Activated CD4-positive, alpha-beta T cell treated with anti-CD3 and anti-CD28 coated beads, Interleukin-2, amount 10 ng/mL, durations not matched to agents 24 days and 14 days (primary cell): ENCODE measurements at regions not wholly inside any gene's neighbourhood (a gene's known extent, or its start where the extent isn't known, plus 50 kb on each side); places are given as distances from the start of the nearest gene placed in this dataset.

Experiments
- DNase-seq: peaks from one replicate; pipeline ENCODE4 v3.0.0; 2022
- H3K27ac Mint-ChIP-seq: one replicate; pipeline ENCODE4 v1.8.0; 2022; ENCODE audit warnings: mild to moderate bottlenecking, mixed read lengths
- H3K27me3 Mint-ChIP-seq: one replicate; pipeline ENCODE4 v1.8.0; 2022; ENCODE audit warnings: mixed read lengths
- H3K36me3 Mint-ChIP-seq: one replicate; pipeline ENCODE4 v1.8.0; 2022; ENCODE audit warnings: low read depth, mild to moderate bottlenecking, mixed read lengths
- H3K4me1 Mint-ChIP-seq: one replicate; pipeline ENCODE4 v1.8.0; 2021; ENCODE audit warnings: mixed read lengths
- H3K4me3 Mint-ChIP-seq: one replicate; pipeline ENCODE4 v1.8.0; 2022; ENCODE audit warnings: mild to moderate bottlenecking, moderate library complexity, mixed read lengths
- H3K9me3 Mint-ChIP-seq: one replicate; pipeline ENCODE4 v1.8.0; 2021; ENCODE audit warnings: mixed read lengths
- intact Hi-C: fragments of 100-400 bp; cut with micrococcal nuclease; formaldehyde crosslinking; loops from one replicate; pipeline ENCODE4 v1.15.1; 2023

DNA sequence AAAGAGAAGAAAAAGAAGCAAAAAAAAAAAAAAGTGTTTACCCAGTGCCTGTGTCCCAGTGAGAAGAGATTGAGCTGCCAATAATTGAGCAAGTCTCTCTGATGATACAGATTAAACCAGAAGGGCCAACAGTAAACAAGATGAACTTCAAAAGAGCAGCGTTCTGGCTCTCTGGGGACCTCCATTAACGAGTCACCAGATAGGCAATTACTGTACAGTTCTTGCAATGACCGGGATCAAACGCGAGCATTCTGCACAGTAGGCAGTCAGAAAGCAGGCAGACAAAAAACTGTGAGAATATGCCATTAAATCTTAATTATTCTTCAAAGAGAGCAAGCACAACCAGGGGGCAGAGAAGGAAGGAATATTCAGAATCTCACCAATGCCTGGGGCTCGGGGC is 626.1 kb downstream of the TMEM114 start:
- H3K4me1 Mint-ChIP-seq: no peaks in the 10 kb centered on the region
- no peak overlapping the region for H3K27ac Mint-ChIP-seq
- peaks cover 9% of the 10 kb centered on the region for H3K9me3 Mint-ChIP-seq
- H3K27me3 Mint-ChIP-seq: no peaks in the 10 kb centered on the region
- no peaks in the 10 kb centered on the region for H3K36me3 Mint-ChIP-seq
- H3K4me3 Mint-ChIP-seq: no peak overlapping the region
- intact Hi-C loops: no loop called here
- DNase-seq: no peak

DNA sequence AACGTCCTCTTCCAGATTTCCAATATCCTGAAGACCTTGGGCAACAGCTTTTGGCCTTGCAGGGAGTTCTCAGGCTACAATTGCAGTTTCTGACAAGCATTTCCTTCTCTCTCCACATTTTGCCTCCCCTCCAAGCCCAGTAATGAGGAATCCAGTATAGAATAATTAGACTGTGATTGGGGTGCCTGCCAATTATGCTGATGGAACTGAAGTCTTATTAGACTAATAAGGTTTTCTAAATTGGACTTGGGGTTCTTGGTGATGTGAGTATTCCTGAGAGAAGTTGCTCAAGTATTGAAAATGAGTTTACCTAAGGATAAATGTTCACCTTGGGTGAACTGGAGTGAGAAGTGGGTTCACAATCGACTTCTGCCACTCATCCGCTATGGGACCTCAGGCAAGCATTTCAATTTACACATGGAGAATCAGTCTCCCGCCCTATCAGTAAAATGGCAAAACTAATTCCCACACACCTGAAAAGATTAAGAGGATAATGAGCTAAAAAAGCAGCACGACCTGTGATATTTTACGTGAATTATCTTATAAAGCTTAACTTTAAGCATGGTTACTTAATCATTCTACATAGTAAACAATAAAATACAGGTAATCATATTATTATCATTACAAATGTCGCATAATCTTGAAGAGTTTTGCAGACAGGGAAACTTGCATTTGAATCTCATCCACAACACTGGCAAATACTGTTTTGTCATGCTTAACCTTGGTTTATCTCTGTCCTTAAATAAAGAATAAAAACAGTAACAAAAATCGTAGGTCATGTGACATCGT is 628.0 kb downstream of the TMEM114 start:
- H3K36me3 Mint-ChIP-seq: no peaks in the 10 kb centered on the region
- H3K27me3 Mint-ChIP-seq: no peaks in the 10 kb centered on the region
- intact Hi-C loops: no loop called here
- H3K4me3 Mint-ChIP-seq: no peak overlapping the region
- DNase-seq: no peak
- H3K27ac Mint-ChIP-seq: no peak overlapping the region
- no peaks in the 10 kb centered on the region for H3K4me1 Mint-ChIP-seq
- H3K9me3 Mint-ChIP-seq: peaks cover 13% of the 10 kb centered on the region

DNA sequence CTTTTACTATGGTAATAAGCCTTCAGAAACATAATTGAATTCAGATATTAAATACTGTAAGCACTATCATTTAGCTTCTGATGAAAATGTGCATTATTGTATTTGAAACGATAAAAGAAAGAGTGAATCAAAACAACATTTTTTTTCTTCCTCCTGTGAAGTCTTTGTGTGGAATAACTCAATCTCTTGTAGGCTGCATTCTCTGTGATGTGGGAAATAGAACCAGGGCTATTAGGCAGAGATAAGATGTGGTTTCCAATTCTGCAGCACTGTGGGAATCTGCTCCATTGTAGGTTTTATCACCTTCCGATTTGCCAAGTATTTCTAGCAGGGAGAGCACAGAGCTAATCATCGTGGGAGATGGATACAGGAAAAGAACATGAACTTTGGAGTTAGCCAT is 624.5 kb downstream of the RBFOX1 start:
- no peak for DNase-seq
- Mint-ChIP-seq H3K27me3 (no peaks in the 10 kb centered on the region), H3K9me3 (peaks cover 14% of the 10 kb centered on the region), H3K4me1 (no peaks in the 10 kb centered on the region), H3K27ac (no peak overlapping the region), H3K4me3 (no peak overlapping the region), H3K36me3 (no peaks in the 10 kb centered on the region)
- intact Hi-C loops: no loop called here

DNA sequence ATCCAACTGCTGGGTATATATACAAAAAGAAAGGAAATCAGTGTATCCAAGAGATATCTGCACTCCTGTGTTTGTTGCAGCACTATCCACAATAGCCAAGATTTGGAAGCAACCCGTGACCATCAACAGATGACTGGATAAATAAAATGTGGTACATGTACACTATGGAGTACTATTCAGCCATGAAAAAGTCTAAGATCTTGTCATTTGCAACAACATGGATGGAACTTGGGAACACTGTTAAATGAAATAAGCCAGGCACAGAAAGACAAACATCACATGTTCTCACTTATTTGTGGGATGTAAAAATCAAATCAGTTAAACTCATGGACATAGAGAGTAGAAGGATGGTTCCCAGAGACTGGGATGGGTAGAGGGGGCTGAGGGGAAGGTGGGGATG is 620.7 kb downstream of the RBFOX1 start:
- Mint-ChIP-seq H3K4me3 (no peak overlapping the region), H3K27me3 (no peaks in the 10 kb centered on the region), H3K4me1 (no peaks in the 10 kb centered on the region), H3K27ac (no peak overlapping the region), H3K36me3 (no peaks in the 10 kb centered on the region), H3K9me3 (peaks cover 6% of the 10 kb centered on the region)
- no peak for DNase-seq
- intact Hi-C loops: no loop called here

DNA sequence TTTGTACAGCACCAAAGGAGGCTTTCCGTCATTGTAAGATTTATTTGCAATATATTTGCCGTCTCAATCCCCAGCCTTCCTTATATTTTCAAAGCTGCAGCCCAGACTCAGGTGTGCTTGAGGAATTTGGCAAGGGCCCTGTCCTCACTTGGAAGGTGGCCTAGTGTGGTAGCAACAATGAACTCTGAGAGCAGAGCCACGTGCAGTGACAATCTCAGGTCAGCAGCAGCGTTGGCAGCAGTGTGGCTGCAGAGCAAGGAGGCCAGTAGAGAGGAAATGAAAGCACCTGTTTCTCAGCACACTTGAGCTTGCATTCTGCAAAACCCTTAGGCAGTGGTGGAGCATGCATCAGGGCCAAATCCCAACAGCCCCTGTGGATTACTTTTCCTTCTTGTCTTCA is 613.5 kb downstream of the RBFOX1 start:
- Mint-ChIP-seq H3K9me3 (peaks cover 16% of the 10 kb centered on the region), H3K27ac (no peak overlapping the region), H3K4me3 (no peak overlapping the region), H3K36me3 (no peaks in the 10 kb centered on the region), H3K27me3 (no peaks in the 10 kb centered on the region), H3K4me1 (no peaks in the 10 kb centered on the region)
- no peak for DNase-seq
- intact Hi-C loops: no loop called here

DNA sequence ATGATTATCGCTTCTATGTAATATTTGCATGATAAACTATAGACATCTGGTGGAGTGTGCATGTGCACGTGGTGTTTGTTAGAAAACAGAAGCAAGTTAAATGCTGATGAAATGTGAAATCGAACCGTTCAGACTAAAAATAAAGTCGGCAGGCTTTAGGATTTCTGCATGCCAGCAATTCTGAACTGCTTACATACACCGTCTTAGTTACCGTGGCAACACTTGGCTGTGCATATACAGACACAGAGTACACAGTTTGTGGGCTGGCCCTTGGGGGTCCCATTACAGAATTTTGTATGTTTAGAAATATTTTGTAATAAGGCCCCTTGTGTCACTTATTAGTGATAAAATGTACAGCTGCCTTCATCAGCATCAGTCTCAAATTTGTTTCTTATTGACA is 605.5 kb downstream of the RBFOX1 start:
- Mint-ChIP-seq H3K4me3 (no peak overlapping the region), H3K4me1 (no peaks in the 10 kb centered on the region), H3K27ac (no peak overlapping the region), H3K27me3 (no peaks in the 10 kb centered on the region), H3K36me3 (no peaks in the 10 kb centered on the region), H3K9me3 (peaks cover 8% of the 10 kb centered on the region)
- DNase-seq: no peak
- intact Hi-C loops: no loop called here

DNA sequence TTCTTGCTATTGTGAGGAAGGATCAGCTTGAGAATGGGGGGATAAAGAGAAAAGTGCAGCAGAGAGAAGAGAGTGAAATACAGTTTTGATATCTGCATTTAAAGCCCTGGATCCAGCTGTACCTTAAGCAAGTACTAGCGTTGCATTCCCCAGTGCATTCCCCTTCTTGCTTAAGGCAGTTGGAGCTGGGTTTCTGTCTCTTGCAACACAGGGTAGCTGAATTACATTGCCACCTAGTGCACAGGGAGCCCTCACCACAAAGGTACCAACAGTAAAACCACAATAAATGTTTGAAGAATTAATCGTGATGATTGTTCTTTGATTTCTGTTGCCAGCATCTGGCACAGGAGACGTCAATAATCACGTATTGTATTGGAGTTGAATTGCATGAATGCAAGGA is 588.7 kb downstream of the RBFOX1 start:
- no peak overlapping the region for H3K4me3 Mint-ChIP-seq
- H3K9me3 Mint-ChIP-seq: no peaks in the 10 kb centered on the region
- intact Hi-C loops: no loop called here
- H3K4me1 Mint-ChIP-seq: no peaks in the 10 kb centered on the region
- DNase-seq: no peak
- no peaks in the 10 kb centered on the region for H3K27me3 Mint-ChIP-seq
- no peak overlapping the region for H3K27ac Mint-ChIP-seq
- no peaks in the 10 kb centered on the region for H3K36me3 Mint-ChIP-seq

DNA sequence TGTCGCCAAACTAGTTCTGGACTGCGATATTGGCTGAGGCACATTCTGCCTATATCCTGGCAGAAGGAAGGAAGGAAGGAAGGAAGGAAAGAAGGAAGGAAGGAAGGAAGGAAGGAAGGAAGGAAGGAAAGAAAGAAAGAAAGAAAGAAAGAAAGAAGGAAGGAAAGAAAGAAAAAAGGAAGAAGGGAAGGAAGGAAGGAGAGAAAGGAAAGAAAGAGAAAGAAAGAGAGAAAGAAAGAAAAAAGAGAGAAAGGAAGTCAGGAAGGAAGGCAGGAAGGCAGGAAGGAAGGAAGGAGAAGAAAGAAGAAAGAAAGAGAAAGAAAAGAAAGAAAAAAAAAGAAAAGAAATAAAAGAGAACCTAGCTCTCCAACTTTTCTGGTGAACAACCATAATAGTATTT is 587.1 kb downstream of the RBFOX1 start:
- Mint-ChIP-seq H3K27me3 (no peaks in the 10 kb centered on the region), H3K9me3 (peaks cover 9% of the 10 kb centered on the region), H3K36me3 (no peaks in the 10 kb centered on the region), H3K27ac (no peak overlapping the region), H3K4me1 (no peaks in the 10 kb centered on the region), H3K4me3 (no peak overlapping the region)
- no peak for DNase-seq
- intact Hi-C loops: no loop called here

DNA sequence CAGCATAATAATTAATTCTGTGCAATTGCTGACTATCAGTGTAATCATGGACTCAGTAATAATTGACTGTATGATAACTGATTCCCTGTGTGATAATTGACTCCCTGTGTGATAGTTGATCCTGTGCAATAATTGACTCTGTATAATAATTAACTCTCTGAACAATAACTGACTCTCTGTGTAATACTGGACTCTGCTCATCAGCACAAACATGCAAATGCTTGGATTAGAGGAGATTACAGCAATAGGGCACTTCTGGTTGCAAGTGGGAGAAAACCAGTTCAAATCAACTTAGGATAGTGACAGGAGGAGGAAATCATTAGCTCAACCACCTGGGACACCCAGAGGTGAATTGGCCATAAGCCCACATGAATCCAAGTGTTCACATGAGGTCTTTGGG is 582.1 kb downstream of the RBFOX1 start:
- Mint-ChIP-seq H3K9me3 (peaks cover 18% of the 10 kb centered on the region), H3K27ac (no peak overlapping the region), H3K27me3 (no peaks in the 10 kb centered on the region), H3K4me1 (no peaks in the 10 kb centered on the region), H3K4me3 (no peak overlapping the region), H3K36me3 (no peaks in the 10 kb centered on the region)
- intact Hi-C loops: no loop called here
- DNase-seq: no peak

DNA sequence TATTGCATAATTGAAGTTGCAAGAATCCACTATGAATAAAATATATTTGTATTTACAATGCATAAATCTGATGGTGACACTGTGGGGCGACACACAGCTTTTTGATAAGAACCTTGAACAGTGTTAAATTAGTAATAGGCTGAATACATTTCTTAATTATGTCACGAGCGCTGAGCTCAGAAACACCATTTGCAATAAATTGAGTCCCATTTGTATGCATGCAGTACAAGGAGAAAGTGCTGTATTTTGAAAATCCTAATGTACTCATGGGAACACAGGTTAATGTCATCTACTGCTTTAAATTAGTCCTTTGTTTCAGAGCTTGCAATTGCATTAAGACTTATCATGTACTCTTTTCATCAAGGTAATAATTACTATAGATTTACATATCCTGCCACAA is 579.5 kb downstream of the RBFOX1 start:
- Mint-ChIP-seq H3K9me3 (peaks cover 21% of the 10 kb centered on the region), H3K27ac (no peak overlapping the region), H3K36me3 (no peaks in the 10 kb centered on the region), H3K4me1 (no peaks in the 10 kb centered on the region), H3K4me3 (no peak overlapping the region), H3K27me3 (no peaks in the 10 kb centered on the region)
- no peak for DNase-seq
- intact Hi-C loops: no loop called here

DNA sequence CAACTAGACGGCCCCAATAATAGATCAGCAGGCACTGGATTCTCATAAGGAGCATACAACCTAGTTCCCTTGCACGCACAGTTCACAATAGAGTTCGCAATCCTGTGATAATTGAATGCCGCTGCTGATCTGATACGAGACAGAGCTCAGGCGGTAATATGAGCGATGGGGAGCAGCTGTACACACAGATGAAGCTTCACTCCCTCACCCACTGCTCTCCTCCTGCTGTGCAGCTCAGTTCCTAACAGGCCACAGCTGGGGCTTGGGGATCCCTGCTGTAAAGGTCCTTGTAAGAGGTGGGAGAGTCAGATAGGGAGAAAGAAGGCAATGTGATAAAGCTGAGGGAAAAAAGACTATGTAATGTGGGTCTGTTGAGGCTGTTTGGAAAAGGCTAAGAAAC is 577.5 kb downstream of the RBFOX1 start:
- Mint-ChIP-seq H3K27ac (no peak overlapping the region), H3K27me3 (no peaks in the 10 kb centered on the region), H3K4me3 (no peak overlapping the region), H3K9me3 (peaks cover 21% of the 10 kb centered on the region), H3K36me3 (no peaks in the 10 kb centered on the region), H3K4me1 (no peaks in the 10 kb centered on the region)
- no peak for DNase-seq
- intact Hi-C loops: no loop called here

DNA sequence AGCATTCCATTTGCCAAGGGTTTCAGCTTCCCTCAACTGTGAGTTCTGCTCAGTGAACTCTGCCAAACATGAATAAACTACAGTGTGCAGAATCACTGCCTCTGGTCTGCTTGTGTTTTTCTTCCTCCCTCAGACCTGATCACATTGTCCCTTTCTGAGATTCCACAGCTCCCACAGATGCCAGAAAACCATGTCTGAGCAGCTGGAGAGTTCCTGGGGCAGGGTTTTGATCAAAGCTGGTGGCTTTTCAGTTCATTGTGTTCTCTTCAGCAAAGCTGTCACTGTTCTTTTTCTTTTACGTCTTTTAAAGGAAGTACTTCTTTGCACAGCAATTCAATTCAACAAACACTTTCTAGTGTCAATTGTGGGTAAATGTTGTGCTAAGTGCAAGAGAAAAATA is 555.8 kb downstream of the RBFOX1 start:
- H3K36me3 Mint-ChIP-seq: no peaks in the 10 kb centered on the region
- no peak overlapping the region for H3K27ac Mint-ChIP-seq
- no peaks in the 10 kb centered on the region for H3K4me1 Mint-ChIP-seq
- intact Hi-C loops: no loop called here
- no peak overlapping the region for H3K4me3 Mint-ChIP-seq
- no peaks in the 10 kb centered on the region for H3K27me3 Mint-ChIP-seq
- DNase-seq: no peak
- H3K9me3 Mint-ChIP-seq: peaks cover 18% of the 10 kb centered on the region

DNA sequence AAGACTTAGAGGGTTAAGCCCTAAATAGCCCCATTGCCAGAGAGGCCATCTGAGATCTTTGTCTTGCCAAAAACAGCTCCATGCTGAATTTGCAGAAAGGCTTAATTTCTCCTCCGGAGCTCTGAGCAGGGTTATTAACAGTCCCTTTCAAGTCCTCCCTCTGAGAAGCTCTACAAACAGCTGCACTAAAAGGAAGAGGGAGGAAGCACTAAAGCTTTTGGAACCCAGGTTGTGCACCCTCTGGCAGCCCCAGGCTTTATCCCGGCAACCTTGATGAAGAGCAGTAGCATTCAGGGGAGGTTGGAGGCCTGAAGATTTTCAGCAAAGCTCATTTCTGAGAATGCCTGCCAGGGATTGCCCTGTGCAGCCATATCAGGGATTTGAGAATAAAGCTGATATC is 554.7 kb downstream of the RBFOX1 start:
- DNase-seq: no peak
- Mint-ChIP-seq H3K36me3 (no peaks in the 10 kb centered on the region), H3K27ac (no peak overlapping the region), H3K9me3 (peaks cover 14% of the 10 kb centered on the region), H3K4me3 (no peak overlapping the region), H3K27me3 (no peaks in the 10 kb centered on the region), H3K4me1 (no peaks in the 10 kb centered on the region)
- intact Hi-C loops: no loop called here

DNA sequence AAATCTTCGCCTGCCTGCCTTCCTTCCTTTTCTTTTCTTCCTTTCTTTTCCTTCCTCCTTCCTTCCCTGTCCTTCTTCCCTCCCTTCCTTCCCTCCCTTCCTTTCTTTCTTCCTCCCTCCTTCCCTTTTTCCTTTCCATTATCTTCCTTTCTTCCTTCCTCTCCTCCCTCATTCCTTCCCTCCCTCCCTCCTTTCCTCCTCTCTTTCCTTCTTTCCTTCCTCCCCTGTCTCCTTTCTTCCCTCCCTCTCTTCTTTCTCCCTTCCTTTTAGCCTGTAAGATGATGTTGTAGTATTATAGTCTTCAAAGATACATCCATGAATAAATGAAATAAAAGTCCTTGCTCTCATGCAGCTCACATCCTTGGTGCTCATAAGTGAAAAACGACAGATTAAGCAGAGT is 539.3 kb downstream of the RBFOX1 start:
- H3K4me3 Mint-ChIP-seq: no peak overlapping the region
- peaks cover 19% of the 10 kb centered on the region for H3K9me3 Mint-ChIP-seq
- H3K4me1 Mint-ChIP-seq: no peaks in the 10 kb centered on the region
- no peak overlapping the region for H3K27ac Mint-ChIP-seq
- DNase-seq: no peak
- no peaks in the 10 kb centered on the region for H3K27me3 Mint-ChIP-seq
- intact Hi-C loops: no loop called here
- no peaks in the 10 kb centered on the region for H3K36me3 Mint-ChIP-seq

DNA sequence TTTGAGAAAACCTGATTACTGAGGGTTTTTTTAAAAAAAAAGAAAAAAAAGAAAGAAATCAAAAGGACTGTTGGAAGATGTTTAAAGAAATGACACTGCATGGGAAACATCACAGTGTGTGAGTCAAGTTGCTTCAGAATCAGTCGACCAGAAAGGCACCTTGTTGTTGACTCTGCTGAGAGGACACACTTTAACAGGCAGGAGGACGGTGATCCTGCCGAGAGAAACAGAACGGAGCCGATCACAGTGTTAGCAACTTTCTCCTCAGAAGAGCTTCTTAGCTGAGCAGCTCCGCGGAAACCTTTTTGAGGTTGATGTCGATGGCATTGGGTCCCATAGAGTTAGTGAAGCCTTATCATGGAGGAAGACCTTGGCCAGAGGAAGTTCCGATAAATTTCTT is 538.7 kb downstream of the RBFOX1 start:
- Mint-ChIP-seq H3K4me1 (no peaks in the 10 kb centered on the region), H3K36me3 (no peaks in the 10 kb centered on the region), H3K4me3 (no peak overlapping the region), H3K9me3 (peaks cover 19% of the 10 kb centered on the region), H3K27me3 (no peaks in the 10 kb centered on the region), H3K27ac (no peak overlapping the region)
- intact Hi-C loops: no loop called here
- no peak for DNase-seq
